ENCODE measurements at regions not wholly inside any gene's neighbourhood (a gene's known extent, or its start where the extent isn't known, plus 50 kb on each side); places are given as distances from the start of the nearest gene placed in this dataset.
"Not testable (repeated sequence)": the region's sequence is repeated elsewhere in the genome, so short reads cannot be mapped to it uniquely, and the experiment has no call there.

GRCh38 chr7:17580856-17581255 is 282.4 kb downstream of the AHR start:
- intact Hi-C loops (cut with DNase I): no loop called here
- ATAC-seq (ENCODE audit: poor library complexity) (no peak), DNase-seq (no peak)

GRCh38 chr7:17581301-17581700 is 282.8 kb downstream of the AHR start:
- ATAC-seq (ENCODE audit: poor library complexity): no peak
- intact Hi-C loops (cut with DNase I): no loop called here
- DNase-seq: no peak

- DNase-seq; intact Hi-C loops (cut with DNase I); ATAC-seq (ENCODE audit: poor library complexity): not testable (repeated sequence)
Measured at GRCh38 chr7:17582696-17583095, 284.2 kb downstream of the AHR start.

- intact Hi-C loops (cut with DNase I): no loop called here
- ATAC-seq (ENCODE audit: poor library complexity) (no peak), DNase-seq (no peak)
Measured at GRCh38 chr7:17583786-17584185, 285.3 kb downstream of the AHR start.

- DNase-seq: no peak
- intact Hi-C loops (cut with DNase I): no loop called here
- ATAC-seq (ENCODE audit: poor library complexity): no peak
Measured at GRCh38 chr7:17584822-17585221, 286.4 kb downstream of the AHR start.

- intact Hi-C loops (cut with DNase I): no loop called here
- ATAC-seq (ENCODE audit: poor library complexity): no peak
- no peak for DNase-seq
Measured at GRCh38 chr7:17586711-17587110, 288.3 kb downstream of the AHR start.

- DNase-seq (no peak), ATAC-seq (ENCODE audit: poor library complexity) (no peak)
- intact Hi-C loops (cut with DNase I): no loop called here
Measured at GRCh38 chr7:17588730-17589129, 290.3 kb downstream of the AHR start.

- intact Hi-C loops (cut with DNase I): no loop called here
- DNase-seq (no peak), ATAC-seq (ENCODE audit: poor library complexity) (no peak)
Measured at GRCh38 chr7:17589671-17590070, 291.2 kb downstream of the AHR start.

GRCh38 chr7:17590221-17590620 is 291.8 kb downstream of the AHR start:
- no peak for ATAC-seq (ENCODE audit: poor library complexity)
- DNase-seq: no peak
- intact Hi-C loops (cut with DNase I): no loop called here

GRCh38 chr7:17593819-17594419 is 295.5 kb downstream of the AHR start:
- no peak for DNase-seq
- intact Hi-C loops (cut with DNase I): no loop called here
- ATAC-seq (ENCODE audit: poor library complexity): no peak

- no peak for ATAC-seq (ENCODE audit: poor library complexity)
- intact Hi-C loops (cut with DNase I): no loop called here
- DNase-seq: no peak
Measured at GRCh38 chr7:17595546-17595945, 297.1 kb downstream of the AHR start.

- DNase-seq (no peak), ATAC-seq (ENCODE audit: poor library complexity) (no peak)
- intact Hi-C loops (cut with DNase I): no loop called here
Measured at GRCh38 chr7:17598305-17598704, 299.9 kb downstream of the AHR start.

GRCh38 chr7:17598846-17599245 is 300.4 kb downstream of the AHR start:
- ATAC-seq (ENCODE audit: poor library complexity): no peak
- no peak for DNase-seq
- intact Hi-C loops (cut with DNase I): no loop called here

GRCh38 chr7:17599733-17600339 is 301.4 kb downstream of the AHR start:
- ATAC-seq (ENCODE audit: poor library complexity) (no peak), DNase-seq (no peak)
- intact Hi-C loops (cut with DNase I): no loop called here

- ATAC-seq (ENCODE audit: poor library complexity) (no peak), DNase-seq (no peak)
- intact Hi-C loops (cut with DNase I): no loop called here
Measured at GRCh38 chr7:17600340-17600752, 301.9 kb downstream of the AHR start.

- intact Hi-C loops (cut with DNase I): no loop called here
- ATAC-seq (ENCODE audit: poor library complexity): no peak
- DNase-seq: no peak
Measured at GRCh38 chr7:17601921-17602320, 303.5 kb downstream of the AHR start.

GRCh38 chr7:17608114-17608833 is 309.8 kb downstream of the AHR start:
- DNase-seq (no peak), ATAC-seq (ENCODE audit: poor library complexity) (no peak)
- intact Hi-C loops (cut with DNase I): no loop called here

- ATAC-seq (ENCODE audit: poor library complexity): no peak
Measured at GRCh38 chr7:17611611-17612010, 313.2 kb downstream of the AHR start.

GRCh38 chr7:17613338-17614041 is 315.0 kb downstream of the AHR start:
- DNase-seq: no peak
- intact Hi-C loops (cut with DNase I): no loop called here
- ATAC-seq (ENCODE audit: poor library complexity): no peak

More at GRCh38 chr7:17611611-17612010, 313.2 kb downstream of the AHR start:
- intact Hi-C loops (cut with DNase I): no loop called here
- DNase-seq: no peak

- ATAC-seq (ENCODE audit: poor library complexity): no peak
- DNase-seq: no peak
- intact Hi-C loops (cut with DNase I): no loop called here
Measured at GRCh38 chr7:17617380-17617779, 318.9 kb downstream of the AHR start.
